ENCODE measurements at regions not wholly inside any gene's neighbourhood (a gene's known extent, or its start where the extent isn't known, plus 50 kb on each side); places are given as distances from the start of the nearest gene placed in this dataset.

DNA sequence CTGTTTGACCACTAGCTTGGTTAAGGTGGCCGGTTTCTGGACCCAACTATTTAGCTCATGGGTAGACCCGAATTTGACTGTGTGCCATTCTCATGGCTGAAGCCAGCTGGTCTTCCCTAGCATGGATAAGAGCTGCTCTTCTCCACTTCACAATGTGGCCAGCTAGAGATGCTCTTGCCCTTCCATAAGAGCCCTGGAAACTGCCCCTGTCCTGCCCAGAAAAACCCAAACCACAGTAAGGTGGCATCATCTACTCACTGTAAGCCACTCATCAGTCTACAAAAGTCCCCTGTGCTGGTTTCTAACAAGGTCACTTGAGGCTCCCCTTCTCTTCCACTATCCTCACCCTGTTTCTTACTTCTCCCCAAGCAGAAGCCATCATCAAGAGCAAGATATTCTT is 165.1 kb downstream of the HS3ST2 start (continued):
- TF ChIP-seq, protein P1, sequence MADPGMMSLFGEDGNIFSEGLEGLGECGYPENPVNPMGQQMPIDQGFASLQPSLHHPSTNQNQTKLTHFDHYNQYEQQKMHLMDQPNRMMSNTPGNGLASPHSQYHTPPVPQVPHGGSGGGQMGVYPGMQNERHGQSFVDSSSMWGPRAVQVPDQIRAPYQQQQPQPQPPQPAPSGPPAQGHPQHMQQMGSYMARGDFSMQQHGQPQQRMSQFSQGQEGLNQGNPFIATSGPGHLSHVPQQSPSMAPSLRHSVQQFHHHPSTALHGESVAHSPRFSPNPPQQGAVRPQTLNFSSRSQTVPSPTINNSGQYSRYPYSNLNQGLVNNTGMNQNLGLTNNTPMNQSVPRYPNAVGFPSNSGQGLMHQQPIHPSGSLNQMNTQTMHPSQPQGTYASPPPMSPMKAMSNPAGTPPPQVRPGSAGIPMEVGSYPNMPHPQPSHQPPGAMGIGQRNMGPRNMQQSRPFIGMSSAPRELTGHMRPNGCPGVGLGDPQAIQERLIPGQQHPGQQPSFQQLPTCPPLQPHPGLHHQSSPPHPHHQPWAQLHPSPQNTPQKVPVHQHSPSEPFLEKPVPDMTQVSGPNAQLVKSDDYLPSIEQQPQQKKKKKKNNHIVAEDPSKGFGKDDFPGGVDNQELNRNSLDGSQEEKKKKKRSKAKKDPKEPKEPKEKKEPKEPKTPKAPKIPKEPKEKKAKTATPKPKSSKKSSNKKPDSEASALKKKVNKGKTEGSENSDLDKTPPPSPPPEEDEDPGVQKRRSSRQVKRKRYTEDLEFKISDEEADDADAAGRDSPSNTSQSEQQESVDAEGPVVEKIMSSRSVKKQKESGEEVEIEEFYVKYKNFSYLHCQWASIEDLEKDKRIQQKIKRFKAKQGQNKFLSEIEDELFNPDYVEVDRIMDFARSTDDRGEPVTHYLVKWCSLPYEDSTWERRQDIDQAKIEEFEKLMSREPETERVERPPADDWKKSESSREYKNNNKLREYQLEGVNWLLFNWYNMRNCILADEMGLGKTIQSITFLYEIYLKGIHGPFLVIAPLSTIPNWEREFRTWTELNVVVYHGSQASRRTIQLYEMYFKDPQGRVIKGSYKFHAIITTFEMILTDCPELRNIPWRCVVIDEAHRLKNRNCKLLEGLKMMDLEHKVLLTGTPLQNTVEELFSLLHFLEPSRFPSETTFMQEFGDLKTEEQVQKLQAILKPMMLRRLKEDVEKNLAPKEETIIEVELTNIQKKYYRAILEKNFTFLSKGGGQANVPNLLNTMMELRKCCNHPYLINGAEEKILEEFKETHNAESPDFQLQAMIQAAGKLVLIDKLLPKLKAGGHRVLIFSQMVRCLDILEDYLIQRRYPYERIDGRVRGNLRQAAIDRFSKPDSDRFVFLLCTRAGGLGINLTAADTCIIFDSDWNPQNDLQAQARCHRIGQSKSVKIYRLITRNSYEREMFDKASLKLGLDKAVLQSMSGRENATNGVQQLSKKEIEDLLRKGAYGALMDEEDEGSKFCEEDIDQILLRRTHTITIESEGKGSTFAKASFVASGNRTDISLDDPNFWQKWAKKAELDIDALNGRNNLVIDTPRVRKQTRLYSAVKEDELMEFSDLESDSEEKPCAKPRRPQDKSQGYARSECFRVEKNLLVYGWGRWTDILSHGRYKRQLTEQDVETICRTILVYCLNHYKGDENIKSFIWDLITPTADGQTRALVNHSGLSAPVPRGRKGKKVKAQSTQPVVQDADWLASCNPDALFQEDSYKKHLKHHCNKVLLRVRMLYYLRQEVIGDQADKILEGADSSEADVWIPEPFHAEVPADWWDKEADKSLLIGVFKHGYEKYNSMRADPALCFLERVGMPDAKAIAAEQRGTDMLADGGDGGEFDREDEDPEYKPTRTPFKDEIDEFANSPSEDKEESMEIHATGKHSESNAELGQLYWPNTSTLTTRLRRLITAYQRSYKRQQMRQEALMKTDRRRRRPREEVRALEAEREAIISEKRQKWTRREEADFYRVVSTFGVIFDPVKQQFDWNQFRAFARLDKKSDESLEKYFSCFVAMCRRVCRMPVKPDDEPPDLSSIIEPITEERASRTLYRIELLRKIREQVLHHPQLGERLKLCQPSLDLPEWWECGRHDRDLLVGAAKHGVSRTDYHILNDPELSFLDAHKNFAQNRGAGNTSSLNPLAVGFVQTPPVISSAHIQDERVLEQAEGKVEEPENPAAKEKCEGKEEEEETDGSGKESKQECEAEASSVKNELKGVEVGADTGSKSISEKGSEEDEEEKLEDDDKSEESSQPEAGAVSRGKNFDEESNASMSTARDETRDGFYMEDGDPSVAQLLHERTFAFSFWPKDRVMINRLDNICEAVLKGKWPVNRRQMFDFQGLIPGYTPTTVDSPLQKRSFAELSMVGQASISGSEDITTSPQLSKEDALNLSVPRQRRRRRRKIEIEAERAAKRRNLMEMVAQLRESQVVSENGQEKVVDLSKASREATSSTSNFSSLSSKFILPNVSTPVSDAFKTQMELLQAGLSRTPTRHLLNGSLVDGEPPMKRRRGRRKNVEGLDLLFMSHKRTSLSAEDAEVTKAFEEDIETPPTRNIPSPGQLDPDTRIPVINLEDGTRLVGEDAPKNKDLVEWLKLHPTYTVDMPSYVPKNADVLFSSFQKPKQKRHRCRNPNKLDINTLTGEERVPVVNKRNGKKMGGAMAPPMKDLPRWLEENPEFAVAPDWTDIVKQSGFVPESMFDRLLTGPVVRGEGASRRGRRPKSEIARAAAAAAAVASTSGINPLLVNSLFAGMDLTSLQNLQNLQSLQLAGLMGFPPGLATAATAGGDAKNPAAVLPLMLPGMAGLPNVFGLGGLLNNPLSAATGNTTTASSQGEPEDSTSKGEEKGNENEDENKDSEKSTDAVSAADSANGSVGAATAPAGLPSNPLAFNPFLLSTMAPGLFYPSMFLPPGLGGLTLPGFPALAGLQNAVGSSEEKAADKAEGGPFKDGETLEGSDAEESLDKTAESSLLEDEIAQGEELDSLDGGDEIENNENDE (IDR thresholded peaks at IDR 0.05; ENCODE audit: insufficient replicate concordance, low read length) = no peak
- TF ChIP-seq, protein P2, sequence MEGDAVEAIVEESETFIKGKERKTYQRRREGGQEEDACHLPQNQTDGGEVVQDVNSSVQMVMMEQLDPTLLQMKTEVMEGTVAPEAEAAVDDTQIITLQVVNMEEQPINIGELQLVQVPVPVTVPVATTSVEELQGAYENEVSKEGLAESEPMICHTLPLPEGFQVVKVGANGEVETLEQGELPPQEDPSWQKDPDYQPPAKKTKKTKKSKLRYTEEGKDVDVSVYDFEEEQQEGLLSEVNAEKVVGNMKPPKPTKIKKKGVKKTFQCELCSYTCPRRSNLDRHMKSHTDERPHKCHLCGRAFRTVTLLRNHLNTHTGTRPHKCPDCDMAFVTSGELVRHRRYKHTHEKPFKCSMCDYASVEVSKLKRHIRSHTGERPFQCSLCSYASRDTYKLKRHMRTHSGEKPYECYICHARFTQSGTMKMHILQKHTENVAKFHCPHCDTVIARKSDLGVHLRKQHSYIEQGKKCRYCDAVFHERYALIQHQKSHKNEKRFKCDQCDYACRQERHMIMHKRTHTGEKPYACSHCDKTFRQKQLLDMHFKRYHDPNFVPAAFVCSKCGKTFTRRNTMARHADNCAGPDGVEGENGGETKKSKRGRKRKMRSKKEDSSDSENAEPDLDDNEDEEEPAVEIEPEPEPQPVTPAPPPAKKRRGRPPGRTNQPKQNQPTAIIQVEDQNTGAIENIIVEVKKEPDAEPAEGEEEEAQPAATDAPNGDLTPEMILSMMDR (IDR thresholded peaks at IDR 0.05; ENCODE audit: control extremely low read depth in 1 of 3, insufficient read depth in 1 of 3, low read depth in 1 of 3, low read length in 3 of 3) = peak in 1 of 3 experiments; percentile 33; a peak in 2 of 4 replicates
- peak; percentile 35 to 49 for TF ChIP-seq RAD21 (IDR thresholded peaks at IDR 0.05 in 1 of 2, conservative IDR thresholded peaks at IDR 0.05 in 1 of 2; ENCODE audit: low read depth in 2 of 2, low read length in 2 of 2)
